GM10266 (cell line): ENCODE measurements at regions not wholly inside any gene's neighbourhood (a gene's known extent, or its start where the extent isn't known, plus 50 kb on each side); places are given as distances from the start of the nearest gene placed in this dataset.

Experiments used
- DNase-seq: peaks from one replicate; pipeline ENCODE4 v3.0.0; 2012; ENCODE audit errors: extremely low spot score
- CTCF ChIP-seq: IDR thresholded peaks from 2 replicates; pipeline ENCODE4 v1.5.1; 2012; ENCODE audit warnings: mild to moderate bottlenecking, low read depth; ENCODE audit not compliant: control insufficient read depth, insufficient read depth; ENCODE audit errors: missing control alignments

GRCh38 chr7:22962775-22963350, 51.1 kb downstream of the HYCC1 start:
- DNase-seq: no peak
- TF ChIP-seq CTCF: no peak

- TF ChIP-seq CTCF: no peak
- DNase-seq: no peak
Observed at GRCh38 chr7:22958742-22959141, 55.2 kb downstream of the HYCC1 start.

DNA sequence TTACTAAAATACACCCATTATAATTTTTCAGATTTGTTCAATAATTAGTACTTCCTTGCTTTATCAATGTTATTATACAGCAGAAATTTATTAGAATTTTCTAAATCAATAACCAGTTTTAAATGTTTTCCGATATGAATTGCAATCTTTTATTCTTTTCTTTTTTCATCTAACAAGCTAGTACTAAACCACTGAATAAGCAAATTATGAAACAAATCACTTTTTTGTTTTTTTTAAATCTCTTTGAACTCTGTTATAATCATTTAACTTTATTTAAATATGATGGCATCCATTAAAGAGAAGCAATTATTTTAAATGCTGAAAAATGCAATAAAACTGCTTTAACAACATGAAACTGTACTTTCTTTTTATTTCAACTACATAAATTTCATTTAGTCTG, 59.7 kb downstream of the HYCC1 start:
- no peak for TF ChIP-seq CTCF
- DNase-seq: no peak

DNA sequence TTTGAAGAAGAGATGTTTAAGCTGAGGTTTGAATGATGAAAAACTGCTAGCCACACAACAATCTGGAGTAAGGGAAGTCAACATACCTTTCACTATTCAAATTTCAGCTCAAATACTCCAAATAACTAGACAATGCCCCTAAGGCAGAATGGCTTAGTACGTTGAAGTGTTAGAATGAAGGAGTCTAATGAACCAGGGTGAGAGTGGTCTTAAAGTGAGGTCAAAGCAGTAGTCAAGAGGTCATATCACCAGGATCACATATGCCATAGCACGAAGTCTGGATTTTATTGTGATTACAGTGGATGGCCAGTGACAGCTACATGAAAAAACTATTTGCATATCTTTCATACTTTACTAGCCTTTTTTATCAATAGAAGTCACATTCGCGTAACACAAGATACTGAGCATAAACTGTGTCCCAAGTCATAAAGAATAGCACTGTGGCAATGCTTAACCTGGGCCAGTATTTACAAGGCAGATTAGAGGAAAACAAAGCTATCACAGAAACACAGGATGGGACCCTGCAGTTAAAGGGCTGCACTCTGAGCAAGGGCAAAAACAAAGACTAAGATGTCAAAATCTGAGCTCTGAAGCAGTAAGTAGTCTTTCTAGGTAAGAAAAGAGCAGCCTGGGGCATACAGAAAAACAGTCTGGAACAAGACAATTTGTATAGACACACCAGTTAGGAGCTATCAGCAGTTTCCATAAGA, 61.5 kb downstream of the HYCC1 start:
- TF ChIP-seq CTCF: no peak

GRCh38 chr7:22949944-22950343, 64.0 kb downstream of the HYCC1 start:
- TF ChIP-seq CTCF: no peak
- no peak for DNase-seq

More for the DNA sequence above, 61.5 kb downstream of the HYCC1 start:
- DNase-seq: no peak

DNA sequence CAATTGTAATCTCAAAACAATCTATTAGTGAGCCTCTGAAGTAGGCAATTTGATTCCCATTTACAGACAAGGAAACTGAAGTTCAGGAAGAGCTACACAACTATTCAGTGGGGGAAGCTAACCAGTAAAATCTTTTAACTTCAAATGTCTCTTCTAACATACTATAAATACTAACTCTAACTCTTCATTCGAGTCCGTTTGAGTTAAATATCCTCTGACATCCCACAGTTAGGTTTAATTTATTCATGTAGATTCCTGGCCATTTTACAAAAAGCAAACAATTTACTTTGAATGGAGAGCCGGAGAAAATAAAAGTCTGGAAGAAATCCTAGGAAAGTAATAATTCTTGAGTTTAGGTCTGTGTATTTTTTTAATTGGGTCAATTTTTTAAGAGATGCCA, 64.7 kb downstream of the HYCC1 start:
- DNase-seq: no peak
- TF ChIP-seq CTCF: no peak

DNA sequence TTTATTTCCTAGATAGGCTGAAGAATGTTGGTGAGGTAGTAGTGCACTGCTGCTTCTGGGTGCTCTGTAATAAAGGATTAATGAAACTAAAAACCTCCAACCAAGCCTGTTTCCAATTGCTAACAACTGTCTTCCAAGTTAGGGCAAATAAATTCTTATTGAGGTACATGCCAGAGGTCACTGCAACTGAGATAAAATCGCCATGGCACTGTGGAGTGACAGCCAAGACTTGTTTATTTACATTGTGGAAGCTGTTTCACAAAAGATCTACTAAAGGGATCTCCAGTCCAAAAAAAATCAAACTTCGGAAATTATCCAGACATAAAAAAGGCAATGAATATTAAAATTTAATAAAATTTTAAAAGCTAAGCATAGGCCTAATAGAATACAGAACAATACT, 65.2 kb downstream of the HYCC1 start:
- DNase-seq: no peak
- no peak for TF ChIP-seq CTCF
